ENCODE measurements at regions not wholly inside any gene's neighbourhood (a gene's known extent, or its start where the extent isn't known, plus 50 kb on each side); places are given as distances from the start of the nearest gene placed in this dataset.

DNA sequence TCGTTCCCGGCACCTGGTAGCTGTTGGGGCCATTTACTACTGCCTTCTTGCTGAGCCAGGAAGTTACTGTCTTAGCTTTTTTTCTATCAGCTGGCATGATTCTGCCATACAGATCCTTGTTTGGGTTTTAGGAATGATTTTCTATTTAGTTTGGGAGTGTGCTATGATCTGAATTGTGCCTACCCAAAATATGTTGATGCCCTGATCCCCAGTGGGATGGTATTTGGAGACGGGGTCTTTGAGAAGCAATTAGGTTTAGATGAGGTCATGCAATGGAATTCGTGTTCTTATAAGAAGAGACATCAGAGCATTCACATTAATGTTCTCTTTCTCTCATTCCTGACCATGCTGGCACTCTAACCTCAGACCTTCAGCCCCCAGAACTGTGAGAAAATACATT, 59.4 kb upstream of the HS3ST2 start:
- TF ChIP-seq, protein P1, sequence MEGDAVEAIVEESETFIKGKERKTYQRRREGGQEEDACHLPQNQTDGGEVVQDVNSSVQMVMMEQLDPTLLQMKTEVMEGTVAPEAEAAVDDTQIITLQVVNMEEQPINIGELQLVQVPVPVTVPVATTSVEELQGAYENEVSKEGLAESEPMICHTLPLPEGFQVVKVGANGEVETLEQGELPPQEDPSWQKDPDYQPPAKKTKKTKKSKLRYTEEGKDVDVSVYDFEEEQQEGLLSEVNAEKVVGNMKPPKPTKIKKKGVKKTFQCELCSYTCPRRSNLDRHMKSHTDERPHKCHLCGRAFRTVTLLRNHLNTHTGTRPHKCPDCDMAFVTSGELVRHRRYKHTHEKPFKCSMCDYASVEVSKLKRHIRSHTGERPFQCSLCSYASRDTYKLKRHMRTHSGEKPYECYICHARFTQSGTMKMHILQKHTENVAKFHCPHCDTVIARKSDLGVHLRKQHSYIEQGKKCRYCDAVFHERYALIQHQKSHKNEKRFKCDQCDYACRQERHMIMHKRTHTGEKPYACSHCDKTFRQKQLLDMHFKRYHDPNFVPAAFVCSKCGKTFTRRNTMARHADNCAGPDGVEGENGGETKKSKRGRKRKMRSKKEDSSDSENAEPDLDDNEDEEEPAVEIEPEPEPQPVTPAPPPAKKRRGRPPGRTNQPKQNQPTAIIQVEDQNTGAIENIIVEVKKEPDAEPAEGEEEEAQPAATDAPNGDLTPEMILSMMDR (IDR thresholded peaks at IDR 0.05; ENCODE audit: extremely low read depth in 1 of 2, insufficient read depth in 1 of 2, low read depth in 1 of 2, low read length in 2 of 2) = no peak
- TF ChIP-seq EZH2 (IDR thresholded peaks at IDR 0.05; ENCODE audit: borderline replicate concordance, low read depth, low read length, severe bottlenecking) (no peak), POLR2A (IDR thresholded peaks at IDR 0.05; ENCODE audit: low read depth, low read length) (no peak), JUN (IDR thresholded peaks at IDR 0.05; ENCODE audit: borderline replicate concordance, insufficient read depth, insufficient read length, low read depth) (no peak), FOS (IDR thresholded peaks at IDR 0.05; ENCODE audit: borderline replicate concordance, insufficient read depth, low read length) (no peak)
- TF ChIP-seq, protein P2, sequence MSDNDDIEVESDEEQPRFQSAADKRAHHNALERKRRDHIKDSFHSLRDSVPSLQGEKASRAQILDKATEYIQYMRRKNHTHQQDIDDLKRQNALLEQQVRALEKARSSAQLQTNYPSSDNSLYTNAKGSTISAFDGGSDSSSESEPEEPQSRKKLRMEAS (IDR thresholded peaks at IDR 0.05; ENCODE audit: insufficient read depth, insufficient read length) = no peak

All from endothelial cell of umbilical vein (primary cell).